ENCODE measurements at regions not wholly inside any gene's neighbourhood (a gene's known extent, or its start where the extent isn't known, plus 50 kb on each side); places are given as distances from the start of the nearest gene placed in this dataset.
"Not testable (repeated sequence)": the region's sequence is repeated elsewhere in the genome, so short reads cannot be mapped to it uniquely, and the experiment has no call there.

- FAIRE-seq = no peak
Measured at GRCh38 chr9:33708441-33708840, 86.9 kb upstream of the PRSS3 start.

GRCh38 chr9:33709269-33709668 lies 86.1 kb upstream of the PRSS3 start:
- FAIRE-seq (no peak), DNase-seq (ENCODE audit: insufficient read length, low spot score) (no peak)
- TF ChIP-seq POLR2A (IDR thresholded peaks at IDR 0.05; ENCODE audit: low read depth, low read length) = no peak

More at GRCh38 chr9:33708441-33708840, 86.9 kb upstream of the PRSS3 start:
- DNase-seq (ENCODE audit: insufficient read length, low spot score) = no peak
- TF ChIP-seq POLR2A (IDR thresholded peaks at IDR 0.05; ENCODE audit: low read depth, low read length) = no peak

GRCh38 chr9:33711418-33711817 lies 83.9 kb upstream of the PRSS3 start:
- not testable (repeated sequence) for DNase-seq (ENCODE audit: insufficient read length, low spot score); FAIRE-seq

GRCh38 chr9:33714989-33715388 lies 80.4 kb upstream of the PRSS3 start:
- no peak for TF ChIP-seq POLR2A (IDR thresholded peaks at IDR 0.05; ENCODE audit: low read depth, low read length)
- DNase-seq (ENCODE audit: insufficient read length, low spot score) = no peak
- no peak for FAIRE-seq

- TF ChIP-seq POLR2A (IDR thresholded peaks at IDR 0.05; ENCODE audit: low read depth, low read length) = no peak
- FAIRE-seq (peak; percentile 91), DNase-seq (ENCODE audit: insufficient read length, low spot score) (no peak)
Measured at GRCh38 chr9:33718987-33719386, 76.4 kb upstream of the PRSS3 start.

- FAIRE-seq (no peak), DNase-seq (ENCODE audit: insufficient read length, low spot score) (no peak)
- no peak for TF ChIP-seq POLR2A (IDR thresholded peaks at IDR 0.05; ENCODE audit: low read depth, low read length)
Measured at GRCh38 chr9:33719581-33720374, 75.6 kb upstream of the PRSS3 start.

GRCh38 chr9:33721674-33722358 lies 73.5 kb upstream of the PRSS3 start:
- peak; percentile 52 for FAIRE-seq
- DNase-seq (ENCODE audit: insufficient read length, low spot score) = peak; percentile 9
- no peak for TF ChIP-seq POLR2A (IDR thresholded peaks at IDR 0.05; ENCODE audit: low read depth, low read length)

- FAIRE-seq (no peak), DNase-seq (ENCODE audit: insufficient read length, low spot score) (no peak)
- no peak for TF ChIP-seq POLR2A (IDR thresholded peaks at IDR 0.05; ENCODE audit: low read depth, low read length)
Measured at GRCh38 chr9:33722359-33722675, 73.0 kb upstream of the PRSS3 start.

GRCh38 chr9:33728613-33729012 lies 66.7 kb upstream of the PRSS3 start:
- DNase-seq (ENCODE audit: insufficient read length, low spot score) (no peak), FAIRE-seq (no peak)
- TF ChIP-seq POLR2A (IDR thresholded peaks at IDR 0.05; ENCODE audit: low read depth, low read length) = no peak

- no peak for TF ChIP-seq POLR2A (IDR thresholded peaks at IDR 0.05; ENCODE audit: low read depth, low read length)
- DNase-seq (ENCODE audit: insufficient read length, low spot score) (no peak), FAIRE-seq (no peak)
Measured at GRCh38 chr9:33731142-33731541, 64.2 kb upstream of the PRSS3 start.

GRCh38 chr9:33731625-33732024 lies 63.7 kb upstream of the PRSS3 start:
- DNase-seq (ENCODE audit: insufficient read length, low spot score) (no peak), FAIRE-seq (no peak)
- TF ChIP-seq POLR2A (IDR thresholded peaks at IDR 0.05; ENCODE audit: low read depth, low read length) = no peak

- DNase-seq (ENCODE audit: insufficient read length, low spot score); FAIRE-seq: not testable (repeated sequence)
Measured at GRCh38 chr9:33734247-33734940, 61.0 kb upstream of the PRSS3 start.

- DNase-seq (ENCODE audit: insufficient read length, low spot score); FAIRE-seq: not testable (repeated sequence)
Measured at GRCh38 chr9:33734941-33735835, 60.2 kb upstream of the PRSS3 start.

All from H54 (cell line).